ENCODE measurements at regions not wholly inside any gene's neighbourhood (a gene's known extent, or its start where the extent isn't known, plus 50 kb on each side); places are given as distances from the start of the nearest gene placed in this dataset.

DNA sequence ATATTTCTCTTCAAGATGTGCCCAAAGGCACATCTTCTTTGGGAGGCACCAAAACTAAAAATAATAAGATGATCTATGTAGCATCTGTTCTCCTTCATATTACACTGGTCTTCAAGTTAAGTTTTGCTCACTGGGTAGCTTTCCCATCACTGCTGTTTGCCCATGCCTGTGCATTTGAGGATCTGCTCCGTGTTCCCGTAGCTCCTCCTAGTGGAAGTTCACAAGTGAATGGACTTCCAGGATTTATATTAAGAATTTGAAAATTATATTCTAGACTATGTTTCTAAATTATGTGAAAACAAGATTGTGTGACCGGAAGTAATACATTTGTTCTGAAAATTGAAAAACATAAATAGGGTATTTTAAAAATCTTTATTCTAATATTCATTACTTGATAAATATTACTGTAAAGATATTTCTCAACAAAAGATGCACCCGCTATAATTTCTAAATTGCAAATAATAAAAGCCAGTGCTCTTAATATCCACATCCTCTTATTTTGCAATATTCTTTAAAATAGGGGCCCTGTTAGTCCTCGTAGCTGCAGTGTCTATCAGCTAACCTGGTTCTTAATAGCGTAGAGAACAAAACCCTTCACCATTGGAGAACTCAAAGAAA is 147.7 kb downstream of the RBM46 start:
- peak; percentile 72 for TF ChIP-seq CTCF (IDR thresholded peaks at IDR 0.05)
- TF ChIP-seq EZH2 (IDR thresholded peaks at IDR 0.05): no peak
